ENCODE measurements at regions not wholly inside any gene's neighbourhood (a gene's known extent, or its start where the extent isn't known, plus 50 kb on each side); places are given as distances from the start of the nearest gene placed in this dataset.

GRCh38 chr20:10784554-10785183, 110.9 kb upstream of the JAG1 start:
- H3K4me1 ChIP-seq: no peaks in the 10 kb centered on the region
- H3K27me3 ChIP-seq: no peaks in the 10 kb centered on the region
- H3K27ac ChIP-seq: no peak overlapping the region
- no peaks in the 10 kb centered on the region for H3K9me3 ChIP-seq
- no peaks in the 10 kb centered on the region for H3K36me3 ChIP-seq
- no peak overlapping the region for H3K9ac ChIP-seq
- H3K4me3 ChIP-seq: no peak overlapping the region
- TF ChIP-seq Cebpa-rat (IDR thresholded peaks at IDR 0.05): no peak
- H4K20me1 ChIP-seq: no peaks in the 10 kb centered on the region
- H3K4me2 ChIP-seq: no peak overlapping the region

DNA sequence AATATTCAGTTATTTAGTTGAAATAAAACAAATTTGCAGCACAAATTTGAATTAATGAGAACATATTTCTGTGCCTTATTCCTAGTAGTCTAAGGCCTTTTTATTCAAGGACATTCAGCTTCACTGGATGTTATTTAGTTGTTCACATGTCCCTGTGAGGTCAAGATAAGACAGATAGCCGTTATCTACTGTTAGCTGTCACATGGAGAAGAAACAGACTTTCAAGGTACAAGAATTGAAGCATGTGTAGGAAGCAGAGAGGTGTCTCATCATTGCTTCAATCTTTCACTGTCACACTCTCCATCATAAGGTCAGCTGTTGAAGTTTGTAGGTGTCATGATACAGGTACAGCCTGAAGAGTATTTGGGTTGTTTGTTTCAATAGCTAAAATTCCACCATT, 112.9 kb upstream of the JAG1 start:
- Histone ChIP-seq H3K36me3 (no peaks in the 10 kb centered on the region), H4K20me1 (no peaks in the 10 kb centered on the region), H3K4me2 (no peak overlapping the region), H3K4me1 (no peaks in the 10 kb centered on the region), H3K27me3 (no peaks in the 10 kb centered on the region), H3K27ac (no peak overlapping the region), H3K4me3 (no peak overlapping the region), H3K9me3 (no peaks in the 10 kb centered on the region), H3K9ac (no peak overlapping the region)
- no peak for TF ChIP-seq Cebpa-rat (IDR thresholded peaks at IDR 0.05)

DNA sequence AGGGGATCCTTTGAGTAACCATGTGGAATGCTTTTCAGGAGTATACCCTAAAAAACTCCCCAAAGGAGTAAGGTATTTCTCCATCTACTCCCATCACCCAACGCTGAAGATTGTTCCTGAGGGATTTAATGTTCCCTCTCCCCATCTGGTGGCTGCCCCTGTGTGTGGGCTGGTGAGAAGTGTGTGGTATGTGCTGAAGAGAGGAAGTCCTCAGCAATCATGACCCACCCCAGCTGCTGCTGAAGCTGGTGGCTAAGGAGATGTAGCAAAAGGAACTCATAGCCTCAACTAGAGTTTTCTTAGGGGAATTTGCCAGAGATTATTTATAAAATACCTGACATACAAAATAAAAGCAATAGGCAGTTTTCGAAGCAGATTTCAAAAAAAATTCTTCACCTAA, 114.3 kb upstream of the JAG1 start:
- Histone ChIP-seq H3K36me3 (no peaks in the 10 kb centered on the region), H4K20me1 (no peaks in the 10 kb centered on the region), H3K4me3 (no peak overlapping the region), H3K27ac (no peak overlapping the region), H3K9ac (no peak overlapping the region), H3K9me3 (no peaks in the 10 kb centered on the region), H3K4me2 (no peak overlapping the region), H3K27me3 (no peaks in the 10 kb centered on the region), H3K4me1 (no peaks in the 10 kb centered on the region)
- no peak for TF ChIP-seq Cebpa-rat (IDR thresholded peaks at IDR 0.05)

DNA sequence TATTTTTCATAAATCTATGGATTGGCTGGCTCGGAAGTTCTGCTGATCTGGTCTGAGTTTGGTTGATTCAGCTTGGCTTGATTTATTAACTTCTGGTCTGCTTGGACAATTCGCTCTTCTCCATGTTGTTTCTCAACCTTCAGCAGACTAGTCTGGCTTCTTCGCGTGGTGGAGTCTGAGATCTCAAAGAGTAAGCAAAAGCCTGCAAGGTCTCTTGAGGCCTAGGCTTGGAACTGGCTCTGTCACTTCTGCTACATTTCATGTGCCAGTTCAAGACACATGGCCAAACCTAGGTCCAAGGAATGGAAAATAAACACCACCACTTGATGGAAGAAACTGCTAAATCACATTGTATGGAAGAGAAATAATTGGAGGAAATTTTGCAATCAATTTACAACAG, 115.1 kb upstream of the JAG1 start:
- no peaks in the 10 kb centered on the region for H3K27me3 ChIP-seq
- TF ChIP-seq Cebpa-rat (IDR thresholded peaks at IDR 0.05): no peak
- H3K27ac ChIP-seq: no peak overlapping the region

GRCh38 chr20:10789386-10789785, 115.6 kb upstream of the JAG1 start:
- H3K9me3 ChIP-seq: no peaks in the 10 kb centered on the region
- H3K4me3 ChIP-seq: no peak overlapping the region
- no peak for TF ChIP-seq Cebpa-rat (IDR thresholded peaks at IDR 0.05)

More for the DNA sequence above, 115.1 kb upstream of the JAG1 start:
- no peaks in the 10 kb centered on the region for H3K36me3 ChIP-seq
- H4K20me1 ChIP-seq: no peaks in the 10 kb centered on the region
- H3K9ac ChIP-seq: no peak overlapping the region
- no peak overlapping the region for H3K4me3 ChIP-seq
- no peaks in the 10 kb centered on the region for H3K9me3 ChIP-seq
- H3K4me2 ChIP-seq: no peak overlapping the region
- H3K4me1 ChIP-seq: no peaks in the 10 kb centered on the region

DNA sequence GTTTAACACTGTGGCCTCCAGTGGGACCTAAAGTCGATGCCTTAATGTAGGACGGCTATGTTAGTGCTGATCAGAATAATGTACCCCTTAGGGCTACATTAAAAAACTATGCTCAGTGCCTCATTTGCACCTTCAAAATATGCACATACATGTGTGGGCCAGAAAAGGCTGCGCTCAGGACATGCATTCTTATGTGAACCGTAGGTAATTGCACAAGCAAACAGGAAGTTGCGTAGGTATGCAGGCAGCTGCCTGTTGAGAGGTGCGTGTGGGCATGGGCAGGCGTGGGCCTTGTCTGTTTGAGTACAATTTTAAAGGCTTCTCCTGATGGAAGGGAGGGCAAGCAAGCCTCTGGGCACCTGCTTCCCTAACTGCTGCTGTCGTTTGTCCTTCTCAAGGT, 116.2 kb upstream of the JAG1 start:
- no peaks in the 10 kb centered on the region for H3K9me3 ChIP-seq
- H3K4me3 ChIP-seq: no peak overlapping the region
- no peaks in the 10 kb centered on the region for H3K27me3 ChIP-seq
- H4K20me1 ChIP-seq: no peaks in the 10 kb centered on the region
- H3K4me1 ChIP-seq: no peaks in the 10 kb centered on the region
- H3K27ac ChIP-seq: no peak overlapping the region
- TF ChIP-seq Cebpa-rat (IDR thresholded peaks at IDR 0.05): no peak
- no peaks in the 10 kb centered on the region for H3K36me3 ChIP-seq
- no peak overlapping the region for H3K4me2 ChIP-seq
- no peak overlapping the region for H3K9ac ChIP-seq

More at GRCh38 chr20:10789386-10789785, 115.6 kb upstream of the JAG1 start:
- Histone ChIP-seq H3K4me2 (no peak overlapping the region), H3K27ac (no peak overlapping the region), H3K4me1 (no peaks in the 10 kb centered on the region), H3K27me3 (no peaks in the 10 kb centered on the region), H3K9ac (no peak overlapping the region), H4K20me1 (no peaks in the 10 kb centered on the region), H3K36me3 (no peaks in the 10 kb centered on the region)

- Histone ChIP-seq H3K4me3 (no peak overlapping the region), H3K9me3 (no peaks in the 10 kb centered on the region), H3K4me1 (no peaks in the 10 kb centered on the region), H3K9ac (no peak overlapping the region), H3K27ac (no peak overlapping the region), H4K20me1 (no peaks in the 10 kb centered on the region), H3K4me2 (no peak overlapping the region), H3K27me3 (no peaks in the 10 kb centered on the region), H3K36me3 (no peaks in the 10 kb centered on the region)
- no peak for TF ChIP-seq Cebpa-rat (IDR thresholded peaks at IDR 0.05)
Observed at GRCh38 chr20:10792291-10792690, 118.5 kb upstream of the JAG1 start.

DNA sequence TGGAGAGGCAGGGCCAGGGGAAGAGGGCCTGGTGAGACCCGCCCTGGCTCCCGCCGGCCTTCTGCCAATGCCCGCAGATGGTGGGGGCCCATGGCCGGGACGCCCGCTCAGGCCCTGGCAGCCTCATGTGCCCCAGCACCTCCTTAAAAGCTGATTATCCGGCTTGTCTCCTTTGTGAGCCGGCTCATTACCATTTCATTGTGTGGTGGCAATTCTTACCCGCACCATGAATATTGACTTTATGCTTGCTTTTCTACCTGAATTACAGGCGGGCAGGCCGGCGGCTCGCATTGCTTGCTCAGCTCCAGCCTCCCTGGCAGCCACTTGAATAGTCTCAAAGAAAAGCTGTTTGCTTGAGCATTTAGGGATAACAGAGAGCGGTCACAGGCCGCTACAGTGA, 120.0 kb upstream of the JAG1 start:
- Histone ChIP-seq H3K36me3 (no peaks in the 10 kb centered on the region), H3K4me1 (no peaks in the 10 kb centered on the region), H3K4me3 (no peak overlapping the region), H3K4me2 (no peak overlapping the region), H3K9ac (no peak overlapping the region), H4K20me1 (no peaks in the 10 kb centered on the region), H3K9me3 (no peaks in the 10 kb centered on the region), H3K27me3 (no peaks in the 10 kb centered on the region), H3K27ac (no peak overlapping the region)
- no peak for TF ChIP-seq Cebpa-rat (IDR thresholded peaks at IDR 0.05)

GRCh38 chr20:10794765-10795164, 121.0 kb upstream of the JAG1 start:
- Histone ChIP-seq H3K36me3 (no peaks in the 10 kb centered on the region), H4K20me1 (no peaks in the 10 kb centered on the region), H3K27me3 (no peaks in the 10 kb centered on the region), H3K4me3 (no peak overlapping the region), H3K9ac (no peak overlapping the region), H3K27ac (no peak overlapping the region), H3K9me3 (no peaks in the 10 kb centered on the region), H3K4me1 (no peaks in the 10 kb centered on the region), H3K4me2 (no peak overlapping the region)
- TF ChIP-seq Cebpa-rat (IDR thresholded peaks at IDR 0.05): no peak

GRCh38 chr20:10795286-10796026, 121.7 kb upstream of the JAG1 start:
- Histone ChIP-seq H3K27ac (no peak overlapping the region), H3K9ac (no peak overlapping the region), H3K27me3 (no peaks in the 10 kb centered on the region), H3K4me2 (no peak overlapping the region), H3K4me1 (no peaks in the 10 kb centered on the region), H4K20me1 (no peaks in the 10 kb centered on the region), H3K4me3 (no peak overlapping the region), H3K9me3 (no peaks in the 10 kb centered on the region), H3K36me3 (no peaks in the 10 kb centered on the region)
- TF ChIP-seq Cebpa-rat (IDR thresholded peaks at IDR 0.05): no peak
